AG09319 (cell line): ENCODE measurements at regions not wholly inside any gene's neighbourhood (a gene's known extent, or its start where the extent isn't known, plus 50 kb on each side); places are given as distances from the start of the nearest gene placed in this dataset.

ENCODE experiments used
- DNase-seq: peaks from one replicate; pipeline ENCODE4 v3.0.0-alpha.2; 2010; ENCODE audit warnings: low read depth; ENCODE audit errors: extremely low read depth
- CTCF ChIP-seq: IDR thresholded peaks from 2 replicates; pipeline ENCODE4 v1.5.1; 2011; ENCODE audit warnings: low read depth, mild to moderate bottlenecking, inconsistent platforms, low read length, moderate library complexity

GRCh38 chr3:72536206-72536877 lies 311.9 kb downstream of the SHQ1 start:
- TF ChIP-seq CTCF: no peak
- DNase-seq: no peak

- no peak for DNase-seq
- no peak for TF ChIP-seq CTCF
Measured at GRCh38 chr3:72535772-72536171, 312.5 kb downstream of the SHQ1 start.

GRCh38 chr3:72533591-72534473 lies 314.4 kb downstream of the SHQ1 start:
- DNase-seq: no peak

GRCh38 chr3:72530426-72530825 lies 317.8 kb downstream of the SHQ1 start:
- no peak for DNase-seq
- no peak for TF ChIP-seq CTCF

More at GRCh38 chr3:72533591-72534473, 314.4 kb downstream of the SHQ1 start:
- TF ChIP-seq CTCF: no peak

DNA sequence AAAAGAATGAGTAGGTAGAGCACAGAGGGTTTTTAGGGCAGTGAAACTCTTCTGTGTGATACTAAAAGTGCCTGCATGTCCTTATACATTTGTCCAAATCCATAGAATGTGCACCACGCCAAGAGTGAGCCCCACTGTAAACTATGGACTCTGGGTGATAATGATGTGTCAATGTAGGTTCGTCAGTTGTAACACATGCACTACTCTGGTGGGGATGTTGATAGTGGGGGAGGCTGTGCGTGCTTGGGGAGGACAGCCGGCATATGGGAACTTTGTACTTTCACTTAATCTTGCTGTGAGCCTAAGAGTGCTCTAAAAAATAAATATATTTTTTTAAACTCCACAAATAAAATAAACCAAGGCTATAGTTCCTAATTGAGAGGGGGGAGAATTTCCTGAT lies 319.2 kb downstream of the SHQ1 start:
- TF ChIP-seq CTCF: no peak
- no peak for DNase-seq

- no peak for TF ChIP-seq CTCF
- DNase-seq: no peak
Measured at GRCh38 chr3:72523429-72524151, 324.7 kb downstream of the SHQ1 start.
